Activated CD4-positive, alpha-beta memory T cell treated with anti-CD3 and anti-CD28 coated beads, Interleukin-2, amount 10 ng/mL, durations not matched to agents 7 days and 5 days (primary cell): ENCODE measurements at regions not wholly inside any gene's neighbourhood (a gene's known extent, or its start where the extent isn't known, plus 50 kb on each side); places are given as distances from the start of the nearest gene placed in this dataset.

Source experiments
- CTCF ChIA-PET: fragments of 350-600 bp; sonication (Branson Sonifier 250); formaldehyde crosslinking; loops from one replicate; lab custom pipeline; 2021; ENCODE audit warnings: antibody characterized with exemption, inconsistent platforms; lab: Charles Lee
- POLR2A ChIA-PET: fragments of 350-600 bp; sonication (Branson Sonifier 250); formaldehyde crosslinking; loops from one replicate; lab custom pipeline; 2021; ENCODE audit warnings: antibody characterized with exemption; lab: Charles Lee
- DNase-seq: peaks from one replicate; pipeline ENCODE4 v3.0.0-alpha.2; 2020
- H3K27ac Mint-ChIP-seq: one replicate; pipeline ENCODE4 v1.8.0; 2021; ENCODE audit warnings: mild to moderate bottlenecking, mixed read lengths
- H3K27me3 Mint-ChIP-seq: one replicate; pipeline ENCODE4 v1.8.0; 2021; ENCODE audit warnings: mixed read lengths
- H3K36me3 Mint-ChIP-seq: one replicate; pipeline ENCODE4 v1.8.0; 2021; ENCODE audit warnings: low read depth, mixed read lengths
- H3K4me1 Mint-ChIP-seq: one replicate; pipeline ENCODE4 v1.8.0; 2021; ENCODE audit warnings: mixed read lengths
- H3K4me3 Mint-ChIP-seq: one replicate; pipeline ENCODE4 v1.8.0; 2021; ENCODE audit warnings: mild to moderate bottlenecking, mixed read lengths
- H3K9me3 Mint-ChIP-seq: one replicate; pipeline ENCODE4 v1.8.0; 2021; ENCODE audit warnings: mixed read lengths

- H3K9me3 Mint-ChIP-seq: peaks cover 2% of the 10 kb centered on the region
- CTCF ChIA-PET: no interaction called here
- no peak overlapping the region for H3K27ac Mint-ChIP-seq
- H3K4me1 Mint-ChIP-seq: no peaks in the 10 kb centered on the region
- no peaks in the 10 kb centered on the region for H3K36me3 Mint-ChIP-seq
- H3K4me3 Mint-ChIP-seq: no peak overlapping the region
- H3K27me3 Mint-ChIP-seq: no peaks in the 10 kb centered on the region
- DNase-seq: no peak
- POLR2A ChIA-PET: no interaction called here
Observed at GRCh38 chr6:22621701-22622100, 52.3 kb downstream of the HDGFL1 start.

DNA sequence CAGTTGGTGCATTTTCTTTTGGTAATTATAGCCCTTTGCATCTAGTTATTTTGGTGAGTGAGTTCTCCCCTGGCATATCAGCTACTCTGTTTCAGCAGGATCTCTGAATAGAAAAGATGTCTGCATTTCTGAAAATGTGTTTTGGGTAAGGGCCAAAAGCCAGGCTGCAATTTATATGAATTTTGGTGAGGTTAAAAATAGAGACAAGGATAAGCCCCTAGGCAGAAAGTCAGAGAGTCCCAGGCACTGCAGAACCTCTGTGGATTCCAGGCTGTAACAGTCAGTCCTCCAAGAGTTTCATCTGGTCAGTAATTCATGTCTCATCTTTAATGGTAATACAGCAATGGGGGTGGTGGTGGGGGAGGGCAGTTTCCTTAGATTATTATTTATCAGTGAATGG is 53.0 kb downstream of the HDGFL1 start:
- ChIA-PET POLR2A (no interaction called here), CTCF (no interaction called here)
- DNase-seq: no peak
- no peaks in the 10 kb centered on the region for H3K4me1 Mint-ChIP-seq
- H3K27ac Mint-ChIP-seq: no peak overlapping the region
- H3K4me3 Mint-ChIP-seq: no peak overlapping the region
- H3K36me3 Mint-ChIP-seq: no peaks in the 10 kb centered on the region
- peaks cover 2% of the 10 kb centered on the region for H3K9me3 Mint-ChIP-seq
- no peaks in the 10 kb centered on the region for H3K27me3 Mint-ChIP-seq

GRCh38 chr6:22622813-22623212 is 53.4 kb downstream of the HDGFL1 start:
- POLR2A ChIA-PET: no interaction called here
- H3K9me3 Mint-ChIP-seq: peaks cover 5% of the 10 kb centered on the region
- H3K4me3 Mint-ChIP-seq: no peak overlapping the region
- CTCF ChIA-PET: no interaction called here
- no peaks in the 10 kb centered on the region for H3K36me3 Mint-ChIP-seq
- no peak for DNase-seq
- no peaks in the 10 kb centered on the region for H3K4me1 Mint-ChIP-seq
- H3K27me3 Mint-ChIP-seq: no peaks in the 10 kb centered on the region
- H3K27ac Mint-ChIP-seq: no peak overlapping the region

DNA sequence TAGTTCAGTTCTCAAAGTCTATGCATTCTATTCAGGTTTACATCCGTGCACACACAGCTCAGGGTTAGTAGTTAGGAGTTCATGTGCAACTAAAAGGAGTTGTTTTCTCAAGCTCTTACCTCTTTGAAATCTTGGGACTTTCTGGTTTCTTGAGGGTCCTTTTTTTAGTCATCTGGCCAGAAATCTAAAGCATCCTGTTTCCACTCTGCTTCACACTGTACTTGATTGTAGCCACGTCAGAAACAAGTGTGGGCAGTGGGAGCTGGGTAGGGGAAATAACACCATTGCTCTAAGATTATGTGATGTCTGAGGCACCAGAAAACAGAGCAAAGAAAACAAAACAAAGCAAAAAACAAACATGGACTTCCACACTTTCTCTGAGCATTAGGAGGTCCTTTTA is 58.3 kb downstream of the HDGFL1 start:
- Mint-ChIP-seq H3K4me1 (no peaks in the 10 kb centered on the region), H3K27me3 (no peaks in the 10 kb centered on the region), H3K4me3 (no peak overlapping the region), H3K27ac (no peak overlapping the region), H3K9me3 (peaks cover 14% of the 10 kb centered on the region), H3K36me3 (no peaks in the 10 kb centered on the region)
- ChIA-PET CTCF (no interaction called here), POLR2A (no interaction called here)
- DNase-seq: no peak

DNA sequence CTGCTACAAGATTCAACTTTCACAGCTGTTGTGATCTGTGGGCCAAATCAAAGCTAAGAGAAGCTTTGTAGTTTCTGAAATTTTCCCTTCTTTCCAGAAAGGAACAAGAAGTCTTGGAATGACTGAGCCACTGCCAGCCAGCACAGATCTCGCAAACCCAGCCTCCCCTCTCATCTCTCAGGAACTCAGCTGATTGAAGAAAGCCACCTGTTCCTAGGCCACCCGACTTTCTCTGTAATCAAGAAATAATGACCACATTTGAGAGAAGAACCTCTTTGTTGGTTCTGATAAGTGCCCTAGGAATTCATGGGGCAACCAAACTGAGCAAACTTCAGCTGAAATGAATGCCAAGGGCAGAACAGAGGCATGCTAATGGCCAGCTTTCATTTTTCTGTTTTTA is 61.7 kb downstream of the HDGFL1 start:
- H3K4me1 Mint-ChIP-seq: no peaks in the 10 kb centered on the region
- H3K9me3 Mint-ChIP-seq: peaks cover 12% of the 10 kb centered on the region
- no peaks in the 10 kb centered on the region for H3K36me3 Mint-ChIP-seq
- H3K27ac Mint-ChIP-seq: no peak overlapping the region
- no peak for DNase-seq
- POLR2A ChIA-PET: no interaction called here
- H3K4me3 Mint-ChIP-seq: no peak overlapping the region
- CTCF ChIA-PET: no interaction called here
- no peaks in the 10 kb centered on the region for H3K27me3 Mint-ChIP-seq

DNA sequence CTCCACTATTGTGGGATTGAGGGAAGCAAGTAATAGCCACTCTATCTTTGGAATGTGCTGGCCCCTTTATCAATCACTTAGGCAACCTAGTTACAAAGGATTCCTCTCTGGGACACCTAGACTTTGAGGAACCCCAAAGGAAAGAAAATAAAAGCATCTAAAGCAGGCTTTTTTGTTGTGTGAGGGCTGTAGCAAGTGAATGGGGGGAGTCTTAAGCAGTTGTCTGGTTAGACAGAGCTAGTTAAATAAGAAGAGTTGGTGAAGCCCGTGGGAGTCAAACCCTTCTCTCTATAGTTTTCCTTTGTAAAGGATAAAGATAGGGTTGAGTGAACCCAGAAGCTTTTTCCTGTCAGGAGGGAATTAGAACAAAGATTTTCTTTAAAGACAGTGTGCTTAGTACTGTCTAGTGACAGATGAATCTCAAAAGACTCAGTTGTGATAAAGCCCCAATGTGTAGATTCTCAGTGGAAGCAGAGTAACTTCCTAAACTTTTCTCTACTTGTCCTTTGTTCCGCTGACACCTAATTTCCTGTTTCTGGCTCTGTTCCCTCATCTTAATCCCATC is 63.3 kb downstream of the HDGFL1 start:
- H3K36me3 Mint-ChIP-seq: no peaks in the 10 kb centered on the region
- POLR2A ChIA-PET: no interaction called here
- no peak overlapping the region for H3K4me3 Mint-ChIP-seq
- no peaks in the 10 kb centered on the region for H3K4me1 Mint-ChIP-seq
- no peak for DNase-seq
- no peaks in the 10 kb centered on the region for H3K27me3 Mint-ChIP-seq
- CTCF ChIA-PET: no interaction called here
- H3K9me3 Mint-ChIP-seq: peaks cover 13% of the 10 kb centered on the region
- no peak overlapping the region for H3K27ac Mint-ChIP-seq

GRCh38 chr6:22636452-22636851 is 67.1 kb downstream of the HDGFL1 start:
- no peak overlapping the region for H3K4me3 Mint-ChIP-seq
- ChIA-PET CTCF (no interaction called here), POLR2A (no interaction called here)
- H3K4me1 Mint-ChIP-seq: no peaks in the 10 kb centered on the region
- no peaks in the 10 kb centered on the region for H3K27me3 Mint-ChIP-seq
- no peaks in the 10 kb centered on the region for H3K36me3 Mint-ChIP-seq
- H3K9me3 Mint-ChIP-seq: peaks cover 4% of the 10 kb centered on the region
- DNase-seq: no peak
- no peak overlapping the region for H3K27ac Mint-ChIP-seq

DNA sequence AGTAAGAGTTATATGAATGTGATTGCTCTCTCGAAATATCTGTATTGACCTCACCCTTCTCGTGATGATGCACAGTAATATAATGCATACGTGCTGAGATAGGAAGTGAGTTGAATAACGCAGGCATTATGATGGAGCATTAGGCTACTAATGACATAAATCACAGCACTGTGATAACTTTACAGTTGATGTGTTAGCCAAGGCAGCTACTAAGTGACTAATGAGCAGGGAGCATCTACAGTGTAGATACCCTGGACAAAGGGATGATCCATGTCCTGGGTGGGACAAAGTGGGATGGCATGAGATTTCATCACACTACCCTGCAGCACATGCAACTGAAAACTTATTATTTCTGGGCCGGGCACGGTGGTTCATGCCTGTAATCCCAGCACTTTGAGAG is 68.4 kb downstream of the HDGFL1 start:
- H3K27me3 Mint-ChIP-seq: no peaks in the 10 kb centered on the region
- peaks cover 4% of the 10 kb centered on the region for H3K9me3 Mint-ChIP-seq
- ChIA-PET CTCF (no interaction called here), POLR2A (no interaction called here)
- no peak overlapping the region for H3K4me3 Mint-ChIP-seq
- H3K4me1 Mint-ChIP-seq: no peaks in the 10 kb centered on the region
- no peak for DNase-seq
- H3K36me3 Mint-ChIP-seq: no peaks in the 10 kb centered on the region
- H3K27ac Mint-ChIP-seq: no peak overlapping the region

DNA sequence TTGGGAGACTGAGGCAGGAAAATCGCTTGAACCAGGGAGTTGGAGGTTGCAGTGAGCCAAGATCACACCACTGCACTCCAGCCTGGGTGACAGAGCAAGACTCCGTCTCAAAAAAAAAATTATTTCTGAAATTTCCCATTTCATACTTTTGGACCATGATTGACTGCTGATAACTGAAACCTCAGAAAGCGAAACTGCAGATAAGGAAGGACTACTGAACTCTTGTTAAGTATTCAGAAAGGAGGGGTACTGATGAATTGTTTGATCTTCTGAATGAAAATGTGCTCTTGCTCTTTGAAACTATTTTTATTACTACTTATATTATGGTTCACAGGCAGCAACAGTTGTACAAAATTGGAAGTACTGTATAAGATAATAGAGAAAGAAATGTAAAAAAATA is 69.0 kb downstream of the HDGFL1 start:
- Mint-ChIP-seq H3K27me3 (no peaks in the 10 kb centered on the region), H3K4me3 (no peak overlapping the region), H3K27ac (no peak overlapping the region), H3K4me1 (no peaks in the 10 kb centered on the region), H3K36me3 (no peaks in the 10 kb centered on the region), H3K9me3 (peaks cover 4% of the 10 kb centered on the region)
- ChIA-PET CTCF (no interaction called here), POLR2A (no interaction called here)
- no peak for DNase-seq

DNA sequence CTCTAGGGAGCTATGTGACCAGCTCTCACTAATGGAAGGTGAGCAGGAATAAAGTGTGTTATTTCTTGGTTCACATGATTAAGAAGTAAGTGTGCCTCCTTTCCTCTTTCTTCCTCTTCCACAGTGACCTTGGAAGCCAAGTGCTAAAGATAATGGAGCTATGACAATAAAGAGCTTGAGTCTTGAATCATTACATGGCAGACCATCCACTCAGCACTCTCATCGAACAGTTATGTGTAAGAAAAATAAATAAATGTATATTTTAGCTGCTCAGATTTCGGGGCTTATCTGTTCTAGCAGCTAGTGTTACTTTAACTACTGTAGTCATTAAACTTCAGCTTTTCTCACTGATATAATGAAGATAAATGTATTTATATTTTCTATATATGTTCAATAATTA is 72.9 kb downstream of the HDGFL1 start:
- Mint-ChIP-seq H3K4me1 (no peaks in the 10 kb centered on the region), H3K27me3 (no peaks in the 10 kb centered on the region), H3K9me3 (peaks cover 2% of the 10 kb centered on the region), H3K4me3 (no peak overlapping the region), H3K27ac (no peak overlapping the region), H3K36me3 (no peaks in the 10 kb centered on the region)
- ChIA-PET CTCF (no interaction called here), POLR2A (no interaction called here)
- DNase-seq: no peak

DNA sequence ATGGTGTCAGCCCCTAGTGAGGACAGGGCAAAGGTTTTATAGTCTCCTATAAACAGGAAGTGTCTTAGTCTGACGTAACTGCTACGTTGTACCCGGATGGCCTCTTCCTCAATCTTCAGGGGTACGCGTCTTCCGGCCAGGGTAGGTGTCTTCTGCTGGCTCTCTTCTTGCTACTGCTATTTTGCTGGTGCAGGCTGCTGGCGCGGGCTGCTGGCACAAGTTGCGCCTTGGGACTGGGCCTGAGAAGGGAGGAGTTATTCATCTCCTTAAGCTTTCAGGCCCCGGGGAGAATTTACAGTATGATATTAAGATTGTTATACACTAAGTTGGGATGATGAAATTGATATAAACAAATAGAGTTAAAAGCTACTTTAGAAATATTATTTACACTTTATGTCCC is 74.4 kb downstream of the HDGFL1 start:
- no peaks in the 10 kb centered on the region for H3K36me3 Mint-ChIP-seq
- peaks cover 2% of the 10 kb centered on the region for H3K9me3 Mint-ChIP-seq
- H3K27me3 Mint-ChIP-seq: no peaks in the 10 kb centered on the region
- no peaks in the 10 kb centered on the region for H3K4me1 Mint-ChIP-seq
- no peak overlapping the region for H3K27ac Mint-ChIP-seq
- no peak overlapping the region for H3K4me3 Mint-ChIP-seq
- ChIA-PET POLR2A (no interaction called here), CTCF (no interaction called here)
- no peak for DNase-seq

DNA sequence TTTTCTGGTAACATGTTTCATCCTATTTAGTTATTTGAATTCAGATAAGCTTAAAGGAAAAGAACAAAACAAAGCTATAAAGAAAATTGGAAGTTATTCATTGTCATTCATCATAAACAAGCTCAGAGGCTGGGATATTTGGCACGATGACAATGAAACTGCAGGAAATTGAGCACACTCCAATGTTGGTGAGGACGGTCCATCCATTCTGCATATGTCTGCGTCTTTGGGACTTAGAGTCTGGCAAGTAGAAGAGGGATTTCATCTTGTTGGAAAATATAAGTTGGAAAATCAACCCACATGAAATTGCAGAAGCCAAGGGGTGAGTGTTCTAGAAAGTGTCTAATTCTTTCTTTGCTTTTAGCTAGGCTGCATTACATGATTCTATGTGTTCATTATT is 78.4 kb downstream of the HDGFL1 start:
- no peak for DNase-seq
- Mint-ChIP-seq H3K9me3 (peaks cover 2% of the 10 kb centered on the region), H3K27me3 (no peaks in the 10 kb centered on the region), H3K4me3 (no peak overlapping the region), H3K4me1 (no peaks in the 10 kb centered on the region), H3K36me3 (no peaks in the 10 kb centered on the region), H3K27ac (no peak overlapping the region)
- CTCF ChIA-PET: no interaction called here
- POLR2A ChIA-PET: no interaction called here

DNA sequence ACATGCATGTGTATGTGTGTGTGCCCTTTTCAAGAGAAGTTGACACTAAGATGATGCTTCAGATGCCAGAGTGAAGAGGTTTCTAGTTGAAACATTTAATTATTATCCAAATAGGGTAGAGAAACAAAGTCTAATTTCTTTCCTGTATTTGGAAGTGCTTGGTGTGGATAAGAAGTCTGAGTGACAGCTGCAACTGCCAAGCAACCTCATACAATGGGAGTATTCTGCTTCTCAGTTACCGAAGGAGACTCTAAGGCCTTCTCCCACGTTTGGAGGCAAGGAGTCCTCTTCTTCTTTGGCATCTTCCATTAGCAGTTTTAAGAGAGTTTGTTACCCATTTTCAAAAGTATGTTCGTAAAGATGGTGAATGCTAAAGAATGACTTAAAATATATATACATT is 82.4 kb downstream of the HDGFL1 start:
- H3K4me3 Mint-ChIP-seq: no peak overlapping the region
- no peaks in the 10 kb centered on the region for H3K4me1 Mint-ChIP-seq
- no peaks in the 10 kb centered on the region for H3K27me3 Mint-ChIP-seq
- no peak for DNase-seq
- H3K27ac Mint-ChIP-seq: no peak overlapping the region
- no peaks in the 10 kb centered on the region for H3K36me3 Mint-ChIP-seq
- no peaks in the 10 kb centered on the region for H3K9me3 Mint-ChIP-seq
- ChIA-PET CTCF (no interaction called here), POLR2A (no interaction called here)

- ChIA-PET POLR2A (no interaction called here), CTCF (no interaction called here)
- Mint-ChIP-seq H3K4me3 (no peak overlapping the region), H3K27me3 (no peaks in the 10 kb centered on the region), H3K27ac (no peak overlapping the region), H3K9me3 (no peaks in the 10 kb centered on the region), H3K36me3 (no peaks in the 10 kb centered on the region), H3K4me1 (no peaks in the 10 kb centered on the region)
- DNase-seq: no peak
Observed at GRCh38 chr6:22653980-22654610, 84.7 kb downstream of the HDGFL1 start.
